Stimulated activated CD4-positive, alpha-beta T cell treated with anti-CD3 and anti-CD28 coated beads, Interleukin-1b, Interleukin-23, amount 100 ng/mL, for 1 hour (primary cell): ENCODE measurements at regions not wholly inside any gene's neighbourhood (a gene's known extent, or its start where the extent isn't known, plus 50 kb on each side); places are given as distances from the start of the nearest gene placed in this dataset.
"Not testable (repeated sequence)": the region's sequence is repeated elsewhere in the genome, so short reads cannot be mapped to it uniquely, and the experiment has no call there.

Experiments
- DNase-seq, 2 donors: peaks; one replicate each; pipeline ENCODE4 v3.0.0-alpha.2; 2020; ENCODE audit warnings: low read depth in 2 of 2

GRCh38 chr6:142016666-142017065 is 116.1 kb upstream of the GJE1 start:
- DNase-seq: not testable (repeated sequence)

- DNase-seq: not testable (repeated sequence)
Observed at GRCh38 chr6:142015463-142015862, 117.3 kb upstream of the GJE1 start.

- no peak for DNase-seq
Observed at GRCh38 chr6:142015011-142015410, 117.7 kb upstream of the GJE1 start.

GRCh38 chr6:142014515-142014914 is 118.2 kb upstream of the GJE1 start:
- DNase-seq: no peak

GRCh38 chr6:142013875-142014495 is 118.7 kb upstream of the GJE1 start:
- no peak for DNase-seq

- no peak for DNase-seq
Observed at GRCh38 chr6:142013287-142013686, 119.4 kb upstream of the GJE1 start.

GRCh38 chr6:142011775-142012174 is 121.0 kb upstream of the GJE1 start:
- DNase-seq: no peak

- DNase-seq: no peak
Observed at GRCh38 chr6:142011156-142011555, 121.6 kb upstream of the GJE1 start.

GRCh38 chr6:142009647-142010046 is 123.1 kb upstream of the GJE1 start:
- DNase-seq: no peak

GRCh38 chr6:142008781-142009180 is 123.9 kb upstream of the GJE1 start:
- DNase-seq: no peak

GRCh38 chr6:142008016-142008735 is 124.5 kb upstream of the GJE1 start:
- DNase-seq: no peak

GRCh38 chr6:142005021-142005420 is 127.7 kb upstream of the GJE1 start:
- DNase-seq: no peak

GRCh38 chr6:142002825-142003405 is 129.8 kb upstream of the GJE1 start:
- no peak for DNase-seq

- DNase-seq: no peak
Observed at GRCh38 chr6:141996823-141997222, 135.9 kb upstream of the GJE1 start.

GRCh38 chr6:141992109-141992508 is 140.6 kb upstream of the GJE1 start:
- DNase-seq: no peak

- no peak for DNase-seq
Observed at GRCh38 chr6:141990840-141991239, 141.9 kb upstream of the GJE1 start.

GRCh38 chr6:141989706-141989959 is 143.1 kb upstream of the GJE1 start:
- no peak for DNase-seq

GRCh38 chr6:141988954-141989705 is 143.6 kb upstream of the GJE1 start:
- DNase-seq: peak in 1 of 2 donors; percentile 4

- DNase-seq: no peak
Observed at GRCh38 chr6:141988327-141988726, 144.4 kb upstream of the GJE1 start.

- DNase-seq: no peak
Observed at GRCh38 chr6:141986457-141986856, 146.3 kb upstream of the GJE1 start.

- DNase-seq: no peak
Observed at GRCh38 chr6:141981190-141981589, 151.5 kb upstream of the GJE1 start.

GRCh38 chr6:141977782-141978181 is 154.9 kb upstream of the GJE1 start:
- DNase-seq: no peak

GRCh38 chr6:141976994-141977393 is 155.7 kb upstream of the GJE1 start:
- no peak for DNase-seq
